DND-41 (cell line): ENCODE measurements at regions not wholly inside any gene's neighbourhood (a gene's known extent, or its start where the extent isn't known, plus 50 kb on each side); places are given as distances from the start of the nearest gene placed in this dataset.

ENCODE experiments used
- ATAC-seq: fragments of 200-7000 bp; cut with Tn5 transposase; 3 replicates; pipeline ENCODE4 v1.9.1; 2021; ENCODE audit warnings: low read depth; ENCODE audit not compliant: insufficient read depth
- DNase-seq: peaks from one replicate; pipeline ENCODE4 v3.0.0-alpha.2; 2020
- H2AFZ ChIP-seq: 2 replicates; pipeline ENCODE4 v1.6.0; 2012; ENCODE audit warnings: low read depth, low read length
- H3K27ac ChIP-seq: 2 replicates; pipeline ENCODE4 v1.5.1; 2012; ENCODE audit warnings: low read length, inconsistent platforms
- H3K27me3 ChIP-seq: fragments of 200-600 bp; sonication (generic); 2 replicates; pipeline ENCODE4 v1.6.0; 2012; ENCODE audit warnings: low read length, mild to moderate bottlenecking, inconsistent platforms; ENCODE audit not compliant: insufficient read depth, poor library complexity
- H3K36me3 ChIP-seq: 2 replicates; pipeline ENCODE4 v1.5.1; 2012; ENCODE audit warnings: low read length, inconsistent platforms; ENCODE audit not compliant: insufficient read depth
- H3K4me1 ChIP-seq: 2 replicates; pipeline ENCODE4 v1.5.1; 2012; ENCODE audit warnings: mild to moderate bottlenecking, low read length; ENCODE audit not compliant: insufficient read depth
- H3K4me2 ChIP-seq: 2 replicates; pipeline ENCODE4 v1.6.0; 2012; ENCODE audit warnings: mild to moderate bottlenecking, moderate library complexity, low read length, inconsistent platforms; ENCODE audit not compliant: insufficient read depth
- H3K4me3 ChIP-seq, 2 experiments: fragments of 200-600 bp in 1 of 2; shearing (Covaris generic) in 1 of 2; 2 replicates each; pipeline ENCODE4 v1.5.1; 2012 to 2016; ENCODE audit warnings: inconsistent platforms in 2 of 2, low read length in 2 of 2, mild to moderate bottlenecking in 2 of 2, low read depth in 1 of 2, moderate library complexity in 1 of 2
- H3K79me2 ChIP-seq: 2 replicates; pipeline ENCODE4 v1.6.0; 2012; ENCODE audit warnings: low read length, inconsistent platforms; ENCODE audit not compliant: insufficient read depth
- H3K9ac ChIP-seq: 2 replicates; pipeline ENCODE4 v1.6.0; 2012; ENCODE audit warnings: low read depth, mild to moderate bottlenecking, inconsistent platforms, low read length, moderate library complexity
- H3K9me3 ChIP-seq: 2 replicates; pipeline ENCODE4 v1.5.1; 2012; ENCODE audit warnings: low read length, moderate library complexity, mild to moderate bottlenecking, inconsistent platforms; ENCODE audit not compliant: insufficient read depth, severe bottlenecking
- H4K20me1 ChIP-seq: 2 replicates; pipeline ENCODE4 v1.6.0; 2012; ENCODE audit warnings: low read length; ENCODE audit not compliant: insufficient read depth
- CTCF ChIP-seq: IDR thresholded peaks from 2 replicates; pipeline ENCODE4 v1.5.1; 2012; ENCODE audit warnings: borderline replicate concordance, low read length, moderate library complexity, mild to moderate bottlenecking; ENCODE audit not compliant: poor library complexity, severe bottlenecking; ENCODE audit errors: extremely low read depth
- EZH2 ChIP-seq: IDR thresholded peaks from 3 replicates; pipeline ENCODE4 v1.6.1; 2012; ENCODE audit warnings: borderline replicate concordance, low read depth, mild to moderate bottlenecking, moderate library complexity, low read length, inconsistent platforms; ENCODE audit not compliant: severe bottlenecking

GRCh38 chr6:122214605-122215318 lies 184.7 kb upstream of the HSF2 start:
- Histone ChIP-seq H3K79me2 (no peaks in the 10 kb centered on the region), H3K4me3 (no peak overlapping the region), H3K27me3 (no peaks in the 10 kb centered on the region), H3K27ac (no peak overlapping the region), H4K20me1 (no peaks in the 10 kb centered on the region), H3K4me1 (no peaks in the 10 kb centered on the region), H2AFZ (no peak overlapping the region), H3K9me3 (no peaks in the 10 kb centered on the region), H3K9ac (no peak overlapping the region), H3K4me2 (no peak overlapping the region), H3K36me3 (no peaks in the 10 kb centered on the region)
- ATAC-seq: no peak
- DNase-seq: no peak
- TF ChIP-seq EZH2 (no peak), CTCF (no peak)

GRCh38 chr6:122220254-122220653 lies 179.2 kb upstream of the HSF2 start:
- Histone ChIP-seq H3K79me2 (no peaks in the 10 kb centered on the region), H3K9ac (no peak overlapping the region), H3K36me3 (no peaks in the 10 kb centered on the region), H3K4me3 (no peak overlapping the region), H3K4me1 (no peaks in the 10 kb centered on the region), H2AFZ (no peak overlapping the region), H4K20me1 (no peaks in the 10 kb centered on the region), H3K27ac (no peak overlapping the region), H3K4me2 (no peak overlapping the region), H3K27me3 (no peaks in the 10 kb centered on the region), H3K9me3 (no peaks in the 10 kb centered on the region)
- ATAC-seq (no peak), DNase-seq (no peak)
- no peak for TF ChIP-seq CTCF
- TF ChIP-seq EZH2: no peak

GRCh38 chr6:122222761-122223160 lies 176.7 kb upstream of the HSF2 start:
- no peaks in the 10 kb centered on the region for H3K9me3 ChIP-seq
- H2AFZ ChIP-seq: no peak overlapping the region
- no peak overlapping the region for H3K4me2 ChIP-seq

More at GRCh38 chr6:122222761-122223160, 176.7 kb upstream of the HSF2 start:
- Histone ChIP-seq H3K79me2 (no peaks in the 10 kb centered on the region), H3K9ac (no peak overlapping the region), H3K27me3 (no peaks in the 10 kb centered on the region), H3K27ac (no peak overlapping the region), H3K36me3 (no peaks in the 10 kb centered on the region), H3K4me3 (no peak overlapping the region), H4K20me1 (no peaks in the 10 kb centered on the region), H3K4me1 (no peaks in the 10 kb centered on the region)
- TF ChIP-seq CTCF (no peak), EZH2 (no peak)
- ATAC-seq (no peak; the same call in 2 of the 3 replicates), DNase-seq (no peak)
